Activated B cell treated with CpG ODN at 0.5 μM for 24 hours (primary cell): ENCODE measurements at regions not wholly inside any gene's neighbourhood (a gene's known extent, or its start where the extent isn't known, plus 50 kb on each side); places are given as distances from the start of the nearest gene placed in this dataset.

Experiments used
- ATAC-seq: fragments of 200-7000 bp; cut with Tn5 transposase; one replicate; pipeline ENCODE4 v1.10.0; 2021; ENCODE audit warnings: low read depth, mild to moderate bottlenecking, moderate library complexity
- CTCF ChIA-PET: fragments of 350-600 bp; sonication (Branson Sonifier 250); formaldehyde crosslinking; loops from one replicate; lab custom pipeline; 2021; ENCODE audit warnings: antibody characterized with exemption; lab: Charles Lee
- POLR2A ChIA-PET: fragments of 350-600 bp; sonication (Branson Sonifier 250); formaldehyde crosslinking; loops from one replicate; lab custom pipeline; 2021; ENCODE audit warnings: antibody characterized with exemption; lab: Charles Lee
- DNase-seq: peaks from one replicate; pipeline ENCODE4 v3.0.0; 2022
- H3K27ac Mint-ChIP-seq: one replicate; pipeline ENCODE4 v1.8.0; 2020; ENCODE audit warnings: mixed read lengths
- H3K27me3 Mint-ChIP-seq: one replicate; pipeline ENCODE4 v1.8.0; 2021; ENCODE audit warnings: mixed read lengths
- H3K36me3 Mint-ChIP-seq: one replicate; pipeline ENCODE4 v1.8.0; 2021; ENCODE audit warnings: low read depth, mixed read lengths
- H3K4me1 Mint-ChIP-seq: one replicate; pipeline ENCODE4 v1.8.0; 2021; ENCODE audit warnings: mixed read lengths
- H3K4me3 Mint-ChIP-seq: one replicate; pipeline ENCODE4 v1.8.0; 2020; ENCODE audit warnings: mild to moderate bottlenecking, mixed read lengths
- H3K9me3 Mint-ChIP-seq: one replicate; pipeline ENCODE4 v1.8.0; 2020; ENCODE audit warnings: mixed read lengths
- intact Hi-C: fragments of 100-400 bp; cut with micrococcal nuclease; formaldehyde crosslinking; loops from one replicate; pipeline ENCODE4 v1.15.1; 2024
- TF ChIP-seq, protein P1 (sequence below): fragments of 200-600 bp; IDR thresholded peaks from one replicate; pipeline ENCODE4 v1.8.0; 2022; ENCODE audit warnings: antibody characterized with exemption, mild to moderate bottlenecking

DNA sequence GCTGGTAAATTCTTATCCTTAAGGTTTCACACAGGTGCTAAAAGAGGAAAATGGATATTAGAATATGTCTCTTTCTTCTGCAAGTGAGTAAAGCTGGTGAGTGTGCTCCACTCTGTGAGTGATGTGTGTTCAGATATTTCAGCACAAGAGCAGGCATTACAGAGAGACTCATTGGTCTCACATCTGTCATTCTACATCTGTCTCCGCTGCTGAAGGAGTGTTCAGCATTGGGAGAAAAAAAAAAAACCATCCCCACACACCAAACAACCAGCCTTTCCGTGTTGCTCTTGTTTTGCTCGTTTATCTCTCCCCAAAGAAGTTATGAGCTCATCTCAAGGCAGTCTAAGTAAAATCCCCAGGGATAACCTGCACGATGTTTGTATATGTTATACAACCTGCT lies 283.9 kb upstream of the SPHKAP start:
- POLR2A ChIA-PET: no interaction called here
- Mint-ChIP-seq H3K4me1 (no peaks in the 10 kb centered on the region), H3K27me3 (no peaks in the 10 kb centered on the region), H3K36me3 (no peaks in the 10 kb centered on the region), H3K9me3 (peaks cover 15% of the 10 kb centered on the region), H3K4me3 (no peak overlapping the region), H3K27ac (no peak overlapping the region)
- CTCF ChIA-PET: no interaction called here
- TF ChIP-seq, protein P1, sequence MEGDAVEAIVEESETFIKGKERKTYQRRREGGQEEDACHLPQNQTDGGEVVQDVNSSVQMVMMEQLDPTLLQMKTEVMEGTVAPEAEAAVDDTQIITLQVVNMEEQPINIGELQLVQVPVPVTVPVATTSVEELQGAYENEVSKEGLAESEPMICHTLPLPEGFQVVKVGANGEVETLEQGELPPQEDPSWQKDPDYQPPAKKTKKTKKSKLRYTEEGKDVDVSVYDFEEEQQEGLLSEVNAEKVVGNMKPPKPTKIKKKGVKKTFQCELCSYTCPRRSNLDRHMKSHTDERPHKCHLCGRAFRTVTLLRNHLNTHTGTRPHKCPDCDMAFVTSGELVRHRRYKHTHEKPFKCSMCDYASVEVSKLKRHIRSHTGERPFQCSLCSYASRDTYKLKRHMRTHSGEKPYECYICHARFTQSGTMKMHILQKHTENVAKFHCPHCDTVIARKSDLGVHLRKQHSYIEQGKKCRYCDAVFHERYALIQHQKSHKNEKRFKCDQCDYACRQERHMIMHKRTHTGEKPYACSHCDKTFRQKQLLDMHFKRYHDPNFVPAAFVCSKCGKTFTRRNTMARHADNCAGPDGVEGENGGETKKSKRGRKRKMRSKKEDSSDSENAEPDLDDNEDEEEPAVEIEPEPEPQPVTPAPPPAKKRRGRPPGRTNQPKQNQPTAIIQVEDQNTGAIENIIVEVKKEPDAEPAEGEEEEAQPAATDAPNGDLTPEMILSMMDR: no peak
- intact Hi-C loops: no loop called here
- DNase-seq (no peak), ATAC-seq (no peak)

DNA sequence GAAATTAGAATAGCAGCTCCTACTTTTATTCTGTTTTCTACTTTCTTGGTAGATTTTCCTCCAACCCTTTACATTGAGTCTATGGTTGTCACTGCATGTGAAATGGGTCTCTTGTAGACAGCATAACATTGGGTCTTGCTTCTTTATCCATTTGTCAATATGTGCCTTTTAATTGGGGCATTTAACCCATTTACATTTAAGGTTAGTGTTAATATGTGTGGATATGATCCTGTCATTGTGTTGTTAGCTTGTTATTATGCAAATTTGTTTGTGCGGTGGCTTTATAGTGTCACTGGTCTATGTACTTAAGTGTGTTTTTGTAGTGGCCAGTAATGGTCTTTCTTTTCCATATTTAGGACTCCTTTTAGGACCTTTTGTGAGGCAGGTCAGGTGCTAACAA lies 276.9 kb upstream of the SPHKAP start:
- DNase-seq (no peak), ATAC-seq (no peak)
- no peaks in the 10 kb centered on the region for H3K27me3 Mint-ChIP-seq
- H3K4me1 Mint-ChIP-seq: no peaks in the 10 kb centered on the region
- H3K4me3 Mint-ChIP-seq: no peak overlapping the region
- ChIA-PET CTCF (no interaction called here), POLR2A (no interaction called here)
- H3K9me3 Mint-ChIP-seq: peaks cover 28% of the 10 kb centered on the region
- no peaks in the 10 kb centered on the region for H3K36me3 Mint-ChIP-seq
- H3K27ac Mint-ChIP-seq: no peak overlapping the region
- intact Hi-C loops: no loop called here
- TF ChIP-seq, protein P1: no peak

DNA sequence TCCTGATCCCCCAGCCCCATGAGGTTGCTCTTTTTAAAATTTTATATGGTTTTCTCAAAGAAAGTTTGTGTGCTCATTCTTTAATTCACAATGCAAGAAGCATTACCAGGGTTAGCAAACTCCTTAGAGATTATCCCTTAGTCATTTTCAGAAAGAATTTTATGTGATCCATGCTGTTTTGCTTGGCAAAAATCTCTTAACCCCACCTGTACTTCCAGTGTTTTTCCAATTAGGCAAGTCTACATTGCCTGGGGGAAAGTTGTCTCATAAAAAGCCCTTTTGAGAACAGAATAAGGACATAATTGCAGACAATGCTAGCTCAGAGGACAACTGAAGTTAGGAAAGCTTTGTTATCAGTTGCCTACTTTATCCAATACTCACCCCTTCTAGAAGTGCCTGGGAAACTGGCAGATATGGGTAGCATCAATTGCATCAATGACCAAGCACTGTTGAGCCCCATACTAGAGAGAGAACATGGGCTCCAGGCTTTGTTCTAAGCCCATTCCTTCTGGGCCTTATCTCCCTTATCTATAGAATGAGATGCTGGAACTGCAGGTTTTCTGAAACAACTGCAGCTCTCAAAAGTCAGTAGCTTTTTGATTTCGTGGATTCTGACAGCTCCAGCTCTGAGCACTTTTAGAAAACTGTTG lies 265.9 kb upstream of the SPHKAP start:
- Mint-ChIP-seq H3K4me3 (no peak overlapping the region), H3K27ac (no peak overlapping the region), H3K9me3 (peaks cover 7% of the 10 kb centered on the region), H3K27me3 (no peaks in the 10 kb centered on the region), H3K36me3 (no peaks in the 10 kb centered on the region), H3K4me1 (no peaks in the 10 kb centered on the region)
- CTCF ChIA-PET: no interaction called here
- POLR2A ChIA-PET: no interaction called here
- DNase-seq (no peak), ATAC-seq (no peak)
- intact Hi-C loops: no loop called here
- TF ChIP-seq, protein P1: no peak

DNA sequence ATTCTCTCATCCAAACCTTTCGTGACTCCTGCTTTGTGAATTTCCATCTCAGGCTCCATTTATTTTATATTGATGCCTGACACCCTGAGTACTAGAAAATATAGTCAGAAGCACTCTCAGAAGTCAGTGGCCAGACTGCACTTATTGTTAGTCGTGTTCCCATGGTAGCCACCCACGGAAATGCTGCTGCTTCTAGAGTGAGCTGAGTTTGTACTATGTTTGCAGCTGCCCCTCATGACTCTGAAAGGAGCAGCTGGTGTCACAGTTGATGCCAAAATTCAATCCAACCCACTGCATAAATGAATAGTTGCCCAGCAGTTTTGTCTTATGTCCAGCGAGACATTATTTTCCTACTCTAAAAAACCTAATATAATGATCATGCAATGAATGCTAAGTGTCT lies 265.2 kb upstream of the SPHKAP start:
- ChIA-PET POLR2A (no interaction called here), CTCF (no interaction called here)
- Mint-ChIP-seq H3K4me3 (no peak overlapping the region), H3K4me1 (no peaks in the 10 kb centered on the region), H3K27me3 (no peaks in the 10 kb centered on the region), H3K27ac (no peak overlapping the region), H3K9me3 (peaks cover 3% of the 10 kb centered on the region), H3K36me3 (no peaks in the 10 kb centered on the region)
- no peak for ATAC-seq
- no peak for DNase-seq
- intact Hi-C loops: no loop called here
- TF ChIP-seq, protein P1: no peak

DNA sequence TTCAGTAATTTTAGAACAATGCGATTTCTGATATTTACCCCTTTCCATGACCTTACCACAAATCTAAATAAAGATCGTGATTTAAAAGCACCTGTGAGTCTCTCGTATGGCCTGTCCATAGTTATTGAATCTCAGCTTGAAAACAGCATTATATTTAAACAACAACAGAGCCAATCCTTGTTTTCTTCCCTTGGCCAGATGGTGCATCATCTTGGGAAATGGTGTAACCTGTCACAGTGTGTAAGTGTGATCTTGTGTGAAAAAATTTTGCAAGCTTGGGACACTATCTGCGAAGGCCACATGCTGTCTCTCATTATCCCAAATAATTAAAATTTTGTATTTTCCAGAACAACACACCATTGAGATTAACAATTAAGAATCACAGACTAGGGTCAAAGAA lies 262.7 kb upstream of the SPHKAP start:
- CTCF ChIA-PET: no interaction called here
- no peaks in the 10 kb centered on the region for H3K27me3 Mint-ChIP-seq
- TF ChIP-seq, protein P1: no peak

More for the DNA sequence above, 262.7 kb upstream of the SPHKAP start:
- intact Hi-C loops: no loop called here
- DNase-seq: no peak
- no peaks in the 10 kb centered on the region for H3K36me3 Mint-ChIP-seq
- POLR2A ChIA-PET: no interaction called here
- H3K27ac Mint-ChIP-seq: no peak overlapping the region
- no peaks in the 10 kb centered on the region for H3K4me1 Mint-ChIP-seq
- H3K9me3 Mint-ChIP-seq: peaks cover 3% of the 10 kb centered on the region
- no peak for ATAC-seq
- H3K4me3 Mint-ChIP-seq: no peak overlapping the region
